Ovary (tissue), 7 donors: ENCODE measurements at regions not wholly inside any gene's neighbourhood (a gene's known extent, or its start where the extent isn't known, plus 50 kb on each side); places are given as distances from the start of the nearest gene placed in this dataset. TPM values are rescaled to one million over a fixed set of nuclear protein-coding genes. Genes with fewer than 3 reads are reported as not detected.

Experiments used
- DNase-seq, 5 donors: peaks; one replicate each; pipeline ENCODE4 v3.0.0-alpha.2; 2019 to 2020
- H3K27ac ChIP-seq, 2 donors: fragments of 200-600 bp; one replicate each; pipeline versions ENCODE4 v1.5.1 to v1.8.0; 2019 to 2022
- H3K27me3 ChIP-seq: fragments of 200-600 bp; one replicate; pipeline ENCODE4 v1.8.0; 2022
- H3K36me3 ChIP-seq: fragments of 200-600 bp; sonication (generic); one replicate; pipeline ENCODE4 v1.5.1; 2019
- H3K4me1 ChIP-seq: one replicate; pipeline ENCODE4 v1.8.1; 2013; ENCODE audit warnings: mild to moderate bottlenecking, moderate library complexity; ENCODE audit not compliant: insufficient read depth
- H3K4me3 ChIP-seq: fragments of 200-600 bp; sonication (generic); one replicate; pipeline ENCODE4 v1.5.1; 2017
- H3K9me3 ChIP-seq, 2 donors: fragments of 200-600 bp in 1 of 2; sonication (generic) in 1 of 2; one replicate each; pipeline versions ENCODE4 v1.5.1 to v1.8.1; 2013 to 2019; ENCODE audit warnings: mild to moderate bottlenecking in 1 of 2, moderate library complexity in 1 of 2
- EP300 ChIP-seq: sonication (generic); formaldehyde crosslinking; IDR thresholded peaks from one replicate; pipeline ENCODE4 v1.6.1; 2017; ENCODE audit warnings: antibody characterized with exemption
- POLR2A ChIP-seq: fragments of 450-650 bp; IDR thresholded peaks from one replicate; pipeline ENCODE4 v1.6.1; 2017; ENCODE audit warnings: antibody characterized with exemption, mild to moderate bottlenecking, moderate library complexity
- WGBS, 3 donors: extraction: QIAGEN DNeasy Blood & Tissue Kit in 1 of 3; methylation state at CpG; one replicate each; pipeline versions ENCODE4 v1.1.5 to v1.1.7; 2013 to 2017; 5-methylcytosine and 5-hydroxymethylcytosine counted together
- intact Hi-C, 4 donors: fragments of 100-400 bp; cut with DNase I; formaldehyde crosslinking; loops; one replicate each; pipeline versions ENCODE4 v1.11.0 to v1.15.1; 2022 to 2023
- small RNA-seq: library from RNA; depleted of rRNA; stranded (forward); fragments of <200 nt; gene quantifications from one replicate; pipeline ENCODE3, GENCODE V24; 2016
- TF ChIP-seq, protein P1 (sequence below), 3 donors: fragments of 450-650 bp in 2 of 3; fragments of 200-600 bp in 1 of 3; IDR thresholded peaks; one replicate each; pipeline versions ENCODE4 v1.5.1 to v1.8.0; 2016 to 2022; ENCODE audit warnings: antibody characterized with exemption in 3 of 3, mild to moderate bottlenecking in 1 of 3
- donor health status: DM: no; HTN: no; CAD: no; lungs with moderate emphysema.
- donor health status: DM: no; HTN: no; CAD: no.
- donor health status: Bipolar disorder and iron deficiency.
- donor health status: DM: no; HTN: no; CAD: no.
- donor health status: DM: yes; HTN: yes; CAD: no.

DNA sequence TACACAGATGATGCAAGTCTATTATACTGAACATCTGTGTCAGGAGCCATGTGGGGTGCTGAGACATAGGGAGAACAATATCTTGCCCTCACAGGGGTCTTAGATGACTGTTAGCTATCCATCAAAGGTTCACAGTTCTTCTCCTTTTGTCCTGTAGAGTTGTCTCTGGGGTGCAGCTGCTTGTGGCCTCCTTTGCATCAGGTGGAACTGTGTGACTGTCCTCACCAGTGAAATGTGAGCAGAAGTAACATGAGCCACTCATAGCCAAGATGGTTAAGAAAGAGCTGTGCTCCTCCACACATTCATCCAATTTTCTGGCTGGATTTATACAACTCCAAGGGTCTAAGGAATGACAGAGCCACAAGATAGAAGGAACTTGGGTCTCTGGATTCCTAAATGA, 56.0 kb upstream of the ST8SIA3 start:
- TF ChIP-seq, protein P1, sequence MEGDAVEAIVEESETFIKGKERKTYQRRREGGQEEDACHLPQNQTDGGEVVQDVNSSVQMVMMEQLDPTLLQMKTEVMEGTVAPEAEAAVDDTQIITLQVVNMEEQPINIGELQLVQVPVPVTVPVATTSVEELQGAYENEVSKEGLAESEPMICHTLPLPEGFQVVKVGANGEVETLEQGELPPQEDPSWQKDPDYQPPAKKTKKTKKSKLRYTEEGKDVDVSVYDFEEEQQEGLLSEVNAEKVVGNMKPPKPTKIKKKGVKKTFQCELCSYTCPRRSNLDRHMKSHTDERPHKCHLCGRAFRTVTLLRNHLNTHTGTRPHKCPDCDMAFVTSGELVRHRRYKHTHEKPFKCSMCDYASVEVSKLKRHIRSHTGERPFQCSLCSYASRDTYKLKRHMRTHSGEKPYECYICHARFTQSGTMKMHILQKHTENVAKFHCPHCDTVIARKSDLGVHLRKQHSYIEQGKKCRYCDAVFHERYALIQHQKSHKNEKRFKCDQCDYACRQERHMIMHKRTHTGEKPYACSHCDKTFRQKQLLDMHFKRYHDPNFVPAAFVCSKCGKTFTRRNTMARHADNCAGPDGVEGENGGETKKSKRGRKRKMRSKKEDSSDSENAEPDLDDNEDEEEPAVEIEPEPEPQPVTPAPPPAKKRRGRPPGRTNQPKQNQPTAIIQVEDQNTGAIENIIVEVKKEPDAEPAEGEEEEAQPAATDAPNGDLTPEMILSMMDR (IDR thresholded peaks at IDR 0.05), result no peak
- no peak for TF ChIP-seq POLR2A
- no peak for TF ChIP-seq EP300
- Histone ChIP-seq H3K27me3 (no peaks in the 10 kb centered on the region), H3K4me1 (no peaks in the 10 kb centered on the region), H3K36me3 (no peaks in the 10 kb centered on the region), H3K9me3 (peaks cover 0 to 2% of the 10 kb centered on the region in 2 donors), H3K4me3 (no peak overlapping the region), H3K27ac (no peak overlapping the region)
- no peak for DNase-seq
- intact Hi-C loops, result no loop called here

- no peak for DNase-seq
- peaks cover 0 to 2% of the 10 kb centered on the region in 2 donors for H3K9me3 ChIP-seq
- intact Hi-C loops, result no loop called here
- H3K27me3 ChIP-seq, result no peaks in the 10 kb centered on the region
- H3K36me3 ChIP-seq, result no peaks in the 10 kb centered on the region
- H3K4me1 ChIP-seq, result no peaks in the 10 kb centered on the region
- no peak overlapping the region for H3K4me3 ChIP-seq
- TF ChIP-seq EP300 (no peak), POLR2A (no peak)
- TF ChIP-seq, protein P1 (IDR thresholded peaks at IDR 0.05), result no peak
- H3K27ac ChIP-seq, result no peak overlapping the region
- 76 to 85% (median 84%) methylated on average over 7 of the region's 7 CpGs for WGBS, 3 donors
Measured at GRCh38 chr18:57297306-57297705, 55.1 kb upstream of the ST8SIA3 start.

DNA sequence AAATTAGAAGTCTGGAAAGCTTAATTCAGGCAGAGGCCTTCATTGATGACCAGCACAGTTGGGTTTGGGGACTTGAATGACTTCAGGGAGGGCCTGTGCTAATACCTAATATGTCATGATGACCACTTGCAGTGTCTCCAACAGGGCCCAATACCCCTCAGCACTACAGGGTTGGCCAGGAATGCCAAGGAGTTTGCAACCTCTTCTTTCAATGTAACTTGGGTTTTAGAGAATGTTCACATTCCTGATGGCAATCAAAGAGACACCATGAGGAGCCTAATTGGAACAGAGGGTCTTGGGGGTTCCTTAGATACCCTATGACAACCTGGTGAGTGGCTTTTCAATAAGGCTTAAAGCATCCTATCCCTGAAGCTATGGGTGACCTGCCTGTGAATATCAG, 52.4 kb upstream of the ST8SIA3 start:
- H3K36me3 ChIP-seq, result no peaks in the 10 kb centered on the region
- no peaks in the 10 kb centered on the region for H3K4me1 ChIP-seq
- H3K27me3 ChIP-seq, result no peaks in the 10 kb centered on the region
- peaks cover 0 to 2% of the 10 kb centered on the region in 2 donors for H3K9me3 ChIP-seq
- intact Hi-C loops, result no loop called here
- no peak for DNase-seq
- TF ChIP-seq EP300 (no peak), POLR2A (no peak)
- TF ChIP-seq, protein P1 (IDR thresholded peaks at IDR 0.05), result no peak
- no peak overlapping the region for H3K27ac ChIP-seq
- no peak overlapping the region for H3K4me3 ChIP-seq

DNA sequence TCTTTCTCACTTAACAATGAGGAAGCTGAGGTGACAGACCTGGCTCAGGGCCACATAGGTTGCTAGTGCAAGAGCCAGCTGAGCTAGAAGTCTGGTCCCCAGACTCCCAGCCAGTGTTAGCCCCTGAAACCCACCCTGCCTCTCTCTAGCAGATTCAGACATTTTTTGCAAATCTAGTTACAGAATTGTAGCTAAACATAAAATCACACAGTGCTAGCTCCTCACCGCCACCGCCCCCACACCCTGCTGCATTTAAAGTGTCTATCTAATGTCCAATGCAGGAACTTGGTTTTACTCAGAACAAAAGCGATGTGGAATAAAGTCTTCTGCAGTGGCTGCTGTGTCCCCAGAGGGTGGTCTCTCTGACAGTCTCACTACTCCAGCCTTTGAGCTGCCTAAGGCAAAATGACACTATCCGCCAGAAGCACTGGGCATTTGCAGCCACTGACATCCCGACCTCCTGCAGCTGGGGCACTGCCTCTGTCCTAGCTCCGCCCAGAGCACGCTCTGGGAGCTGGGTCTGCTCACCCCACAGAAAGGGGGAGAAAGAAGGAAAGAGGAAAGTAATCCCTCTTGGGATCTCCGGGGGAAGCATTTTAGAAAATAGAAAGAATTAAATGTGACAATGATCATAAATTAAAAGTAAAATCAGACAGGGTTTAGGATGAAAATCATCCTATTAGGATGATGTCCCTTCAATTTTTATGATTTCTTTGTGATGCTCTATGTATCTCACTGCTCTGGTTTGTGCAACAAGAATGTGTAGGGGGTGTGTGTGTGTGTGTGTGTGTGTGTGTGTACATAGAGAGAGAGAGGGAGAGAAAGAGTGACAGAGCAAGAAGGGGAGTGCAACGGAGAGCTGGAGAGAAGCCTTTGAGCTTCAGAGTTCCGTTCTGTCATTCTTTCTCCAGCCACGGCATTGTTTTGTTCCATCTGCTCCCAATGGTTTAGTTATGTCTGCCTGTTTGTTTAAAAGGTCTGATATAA, 50.5 kb upstream of the ST8SIA3 start:
- no peak for DNase-seq
- H3K27ac ChIP-seq, result no peak overlapping the region
- H3K27me3 ChIP-seq, result no peaks in the 10 kb centered on the region
- H3K4me3 ChIP-seq, result no peak overlapping the region
- intact Hi-C loops, result no loop called here
- H3K9me3 ChIP-seq, result peaks cover 0 to 2% of the 10 kb centered on the region in 2 donors
- H3K4me1 ChIP-seq, result no peaks in the 10 kb centered on the region
- H3K36me3 ChIP-seq, result no peaks in the 10 kb centered on the region
- no peak for TF ChIP-seq POLR2A
- TF ChIP-seq, protein P1 (IDR thresholded peaks at IDR 0.05), result no peak
- TF ChIP-seq EP300, result no peak
- WGBS, 3 donors, result 27 to 38% (median 29%) methylated on average over 11 of the region's 11 CpGs

Small RNAs in the stretch of these regions (small RNA-seq; reads per million reads assigned to genes)
- not detected for gene RNU6-737P
